Activated T-cell treated with anti-CD3 and anti-CD28 coated beads for 48 hours (primary cell): ENCODE measurements at regions not wholly inside any gene's neighbourhood (a gene's known extent, or its start where the extent isn't known, plus 50 kb on each side); places are given as distances from the start of the nearest gene placed in this dataset.

Experiments
- DNase-seq: peaks from one replicate; pipeline ENCODE4 v3.0.0-alpha.2; 2020; ENCODE audit warnings: low read depth

DNA sequence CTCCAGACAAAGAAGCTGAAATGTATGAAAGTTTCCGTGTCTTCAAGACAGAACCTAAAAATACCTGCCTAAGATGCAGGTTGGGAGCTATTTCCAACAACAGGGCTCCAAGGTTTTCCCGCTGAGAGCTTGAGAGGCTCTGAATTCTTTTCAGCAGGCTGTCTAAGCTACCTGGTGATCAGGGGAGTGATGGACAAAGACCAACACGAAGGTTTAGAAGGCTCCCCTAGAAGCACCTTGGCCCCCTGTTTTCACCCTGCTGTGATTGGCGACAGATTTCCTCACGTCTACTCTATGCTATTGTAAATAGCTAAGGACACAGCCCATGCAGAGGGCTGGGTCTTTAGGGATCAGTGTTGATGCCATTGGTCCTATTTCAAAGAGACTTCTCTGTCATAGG, 275.2 kb upstream of the SALL1 start:
- DNase-seq, result no peak

DNA sequence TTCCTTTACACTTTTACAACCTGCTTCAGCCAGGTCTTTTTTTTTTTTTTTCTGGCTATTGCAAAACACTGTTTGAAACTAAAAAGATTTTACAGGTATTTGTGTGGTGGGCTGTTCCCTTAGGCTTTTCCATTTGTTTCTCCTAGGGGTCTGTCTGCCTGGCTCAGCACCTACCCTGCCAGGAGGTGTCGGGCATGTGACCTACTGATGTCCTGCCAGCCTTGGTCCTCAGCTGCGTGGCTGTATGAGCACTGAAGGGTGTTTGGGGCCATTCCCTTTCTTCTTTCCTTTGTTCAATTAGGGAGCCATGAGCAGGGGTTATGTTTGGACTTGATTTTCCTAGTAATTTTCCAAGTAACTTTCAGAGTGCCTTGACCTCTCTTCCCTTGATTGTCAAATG, 269.2 kb upstream of the SALL1 start:
- DNase-seq, result no peak

DNA sequence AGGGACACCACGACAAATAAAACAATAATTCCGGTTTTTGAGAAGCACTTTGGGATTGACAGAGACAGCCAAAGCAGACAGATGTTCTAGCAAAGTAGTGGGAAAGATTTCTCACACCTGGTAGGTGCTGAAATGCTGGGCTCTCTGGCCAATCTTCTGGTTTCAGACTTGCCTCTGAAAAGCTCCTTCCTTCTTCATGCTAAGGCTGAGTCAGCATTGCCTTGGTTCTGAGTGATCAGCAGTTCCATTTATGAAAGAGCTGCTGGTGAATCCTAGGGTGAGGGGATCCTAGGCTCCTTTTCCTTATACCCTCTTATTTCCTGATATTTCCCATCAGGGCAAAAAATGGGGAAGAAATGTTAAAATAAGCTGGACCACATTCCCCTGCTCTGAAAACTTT, 268.7 kb upstream of the SALL1 start:
- no peak for DNase-seq

DNA sequence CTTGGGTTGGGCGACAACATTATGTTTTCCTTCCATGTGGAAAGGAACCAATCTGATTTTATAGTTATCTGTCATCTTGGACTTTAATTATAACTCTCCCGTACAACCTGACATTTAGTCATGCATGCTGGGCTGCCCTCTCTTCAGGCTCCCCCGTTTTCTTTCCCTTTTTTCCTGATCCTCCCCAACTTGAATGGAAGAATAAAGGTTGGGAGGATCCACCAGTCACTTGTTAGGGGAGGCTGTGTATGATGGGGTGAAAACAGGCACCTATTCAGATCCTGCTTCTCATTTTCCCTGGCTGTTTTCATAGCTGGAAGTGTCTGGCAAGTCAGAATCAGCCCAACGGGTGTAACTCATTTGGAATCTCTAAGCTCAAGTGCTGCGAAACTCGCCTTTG, 267.2 kb upstream of the SALL1 start:
- DNase-seq, result no peak

DNA sequence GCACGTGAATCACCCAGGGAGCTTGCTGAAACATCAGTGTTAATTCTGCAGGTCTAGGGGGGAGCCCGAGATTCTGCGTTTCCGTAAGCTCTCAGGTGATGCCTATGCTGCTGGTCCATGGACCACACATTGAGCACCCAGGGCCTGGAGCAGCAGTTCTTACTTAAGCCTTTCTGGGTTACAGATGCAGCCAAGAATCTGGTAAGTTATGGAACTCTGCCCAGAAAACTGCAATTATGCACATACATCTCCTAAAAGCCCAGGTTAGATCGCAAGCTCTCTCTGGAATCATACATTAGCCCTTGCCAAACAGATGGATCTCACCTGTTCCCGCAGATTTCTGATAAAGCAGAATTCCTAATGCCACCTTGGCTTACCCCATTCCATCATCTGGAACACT, 265.9 kb upstream of the SALL1 start:
- no peak for DNase-seq

DNA sequence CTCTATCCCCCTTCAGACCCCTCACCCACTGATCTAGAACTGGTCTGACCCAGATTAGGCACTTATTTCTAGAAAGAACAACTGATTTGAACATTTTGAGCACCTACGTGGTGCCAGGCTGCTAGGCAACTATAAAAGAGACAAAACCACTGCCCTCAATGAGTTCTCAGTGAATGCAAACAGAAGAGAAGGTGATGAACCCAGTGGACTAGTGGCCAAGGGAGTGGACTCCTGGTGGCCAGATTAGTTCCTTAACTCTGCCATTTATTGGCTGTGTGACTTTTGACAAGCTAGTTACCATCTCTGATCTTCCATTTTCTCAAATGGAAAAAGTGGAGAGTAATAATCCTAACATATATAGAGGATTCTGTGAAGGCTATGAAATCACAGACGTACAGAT, 259.1 kb upstream of the SALL1 start:
- DNase-seq, result no peak

DNA sequence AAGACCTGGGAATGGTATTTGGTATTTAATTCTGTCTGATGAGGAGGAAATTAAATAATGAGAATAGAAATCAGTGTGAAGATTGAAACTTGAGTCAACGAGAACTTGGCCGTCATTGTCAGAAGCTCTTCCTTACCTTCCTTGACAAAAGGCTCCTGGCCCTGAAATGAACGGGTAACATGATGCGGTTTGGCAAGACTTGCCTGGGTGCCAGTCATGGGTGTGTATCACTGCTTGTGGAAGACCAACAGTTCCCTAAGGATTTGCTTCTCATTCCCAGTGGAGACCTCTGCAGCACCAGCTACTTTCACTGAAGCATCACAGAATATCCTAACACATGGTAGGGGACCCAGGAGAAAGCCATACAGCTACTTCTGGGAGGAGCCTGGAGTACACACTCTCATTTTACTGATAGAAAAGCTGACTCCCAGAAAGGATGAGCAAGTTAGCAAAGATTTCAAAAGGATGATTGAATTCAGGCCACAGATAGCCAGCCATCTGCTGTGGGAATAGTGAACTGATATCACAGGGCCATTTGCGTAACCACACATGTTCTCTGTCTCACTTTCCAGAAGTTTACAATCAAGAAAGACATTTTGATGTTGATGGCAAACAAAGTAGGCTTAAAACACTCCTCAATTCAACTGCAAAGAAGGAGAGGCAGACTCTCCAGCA, 258.1 kb upstream of the SALL1 start:
- DNase-seq, result no peak

DNA sequence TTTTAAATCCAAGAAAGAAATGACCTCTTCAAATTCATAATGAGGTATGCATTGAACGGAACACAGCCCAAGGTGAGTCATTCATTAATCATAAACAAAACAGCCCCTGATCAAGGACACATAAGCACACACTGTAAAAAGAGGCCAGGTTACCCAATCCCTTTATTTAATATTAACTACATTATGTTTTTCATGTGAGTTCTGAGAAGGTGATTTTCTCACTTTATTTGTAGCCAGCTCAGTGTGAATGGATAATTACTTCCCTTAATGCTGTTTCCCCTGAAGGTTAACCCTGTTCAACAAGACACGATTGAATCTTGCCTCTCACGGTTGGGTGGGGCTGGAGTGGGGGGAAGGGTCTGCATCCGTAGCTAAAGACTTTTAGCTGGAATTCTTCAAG, 257.3 kb upstream of the SALL1 start:
- DNase-seq, result no peak

DNA sequence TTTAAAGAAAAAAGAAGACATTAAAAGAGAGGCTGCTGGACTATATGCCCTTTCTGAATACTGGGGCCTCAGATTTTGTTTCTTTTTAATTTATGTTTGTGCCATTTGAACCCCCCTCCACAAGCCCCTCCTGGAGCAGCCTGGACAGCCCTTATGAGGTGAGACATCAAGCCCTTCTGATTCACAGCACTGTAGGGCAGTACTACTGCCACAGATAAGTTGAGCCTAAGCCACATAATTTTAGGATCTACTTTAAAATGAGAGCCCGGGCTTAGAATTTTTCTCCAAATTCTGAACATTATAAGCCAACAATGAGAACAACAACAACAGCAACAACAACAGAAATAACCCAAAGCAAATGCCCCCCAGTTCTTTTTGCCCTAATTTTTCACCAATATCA, 256.9 kb upstream of the SALL1 start:
- DNase-seq, result no peak

DNA sequence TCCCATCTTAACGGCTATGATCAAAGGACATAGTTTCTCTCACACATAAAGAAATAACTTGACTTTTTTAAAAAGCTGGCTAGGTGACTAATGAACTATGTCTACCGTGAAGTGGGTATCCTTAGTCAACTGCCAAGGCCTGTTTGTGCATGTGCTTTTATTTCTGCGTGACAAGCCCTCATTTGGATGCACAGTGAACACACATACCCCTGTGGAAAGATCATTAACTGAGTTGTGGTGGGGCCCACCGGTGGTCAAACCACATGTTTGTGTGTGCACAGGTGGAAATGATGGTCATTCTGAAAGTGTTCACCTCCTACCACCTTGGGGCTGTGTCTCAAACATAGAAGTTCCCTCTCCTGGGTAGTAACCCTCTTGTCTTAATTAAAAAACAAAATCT, 256.1 kb upstream of the SALL1 start:
- DNase-seq, result no peak

DNA sequence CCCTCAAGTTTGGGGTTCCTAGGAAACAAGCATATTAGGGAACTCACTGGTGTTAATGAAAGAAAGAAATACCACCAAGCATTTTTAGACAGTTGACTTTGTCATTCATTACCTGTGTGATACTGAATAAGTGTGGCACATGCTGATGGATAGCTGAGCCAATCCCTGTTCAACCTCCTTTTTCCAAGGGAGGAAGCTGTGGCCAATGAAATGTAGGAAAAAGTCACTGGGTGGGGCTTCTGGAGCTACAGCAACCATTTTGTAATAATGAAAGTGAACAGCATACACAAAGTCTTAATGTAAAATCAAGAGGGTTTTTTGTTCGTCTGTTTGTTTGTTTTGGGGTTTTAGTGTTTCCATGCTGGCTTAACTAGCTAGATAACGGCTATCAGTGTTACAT, 254.3 kb upstream of the SALL1 start:
- no peak for DNase-seq

DNA sequence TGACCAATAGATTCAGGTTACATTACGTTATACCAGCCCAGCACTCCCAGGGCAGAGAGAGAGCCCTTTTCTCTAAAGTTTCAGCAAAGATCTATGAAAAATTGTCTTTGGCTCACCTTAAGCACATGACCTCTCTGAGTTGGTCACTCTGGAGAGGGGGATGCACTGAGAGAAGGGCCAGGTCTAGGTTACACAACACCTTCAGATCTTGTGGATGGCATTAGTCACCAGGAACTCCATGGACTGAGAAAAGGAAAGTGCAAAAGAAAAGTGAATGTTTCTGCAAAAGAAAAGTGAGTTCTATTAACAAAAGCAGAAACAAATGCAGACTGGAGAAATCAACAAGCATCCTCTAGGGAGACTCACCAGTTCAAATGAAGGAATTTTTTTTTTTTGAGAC, 253.3 kb upstream of the SALL1 start:
- DNase-seq, result no peak

DNA sequence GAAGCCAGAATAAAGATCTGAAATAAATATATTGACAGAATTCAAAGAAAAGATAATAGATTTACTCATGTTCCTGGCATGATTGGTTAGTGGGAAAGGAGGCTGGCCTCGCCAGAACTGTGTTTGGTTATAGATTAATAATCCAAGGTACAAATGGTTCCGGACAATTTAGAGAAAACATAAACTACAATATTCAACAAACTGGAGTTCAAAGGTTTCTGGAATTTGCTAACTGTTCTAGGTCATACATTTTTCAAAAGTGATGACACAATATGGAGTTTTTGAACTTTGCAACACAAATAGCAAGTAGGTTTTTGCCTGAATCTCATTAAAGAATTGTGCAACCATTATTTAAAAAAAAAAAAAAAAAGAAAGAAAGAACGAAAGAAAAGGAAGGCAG, 251.7 kb upstream of the SALL1 start:
- no peak for DNase-seq

DNA sequence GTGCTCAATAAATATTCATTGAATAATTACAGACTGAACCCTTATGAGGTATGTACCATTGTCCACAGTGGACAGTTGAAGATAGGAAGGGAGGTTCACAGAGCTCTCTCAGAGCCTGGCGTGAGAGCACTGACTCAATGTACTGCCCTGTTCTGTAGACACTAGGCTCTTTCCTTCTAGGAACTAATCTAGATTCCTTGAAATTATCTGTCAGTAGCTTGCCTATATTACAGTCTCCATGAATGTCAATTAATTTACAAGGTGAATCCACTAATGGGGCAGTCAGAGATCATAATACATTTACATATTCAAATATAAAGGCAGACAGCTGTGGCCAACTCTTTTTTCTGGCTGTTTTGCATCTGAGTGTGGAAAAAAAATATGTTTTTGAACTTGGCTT, 251.2 kb upstream of the SALL1 start:
- DNase-seq, result no peak

DNA sequence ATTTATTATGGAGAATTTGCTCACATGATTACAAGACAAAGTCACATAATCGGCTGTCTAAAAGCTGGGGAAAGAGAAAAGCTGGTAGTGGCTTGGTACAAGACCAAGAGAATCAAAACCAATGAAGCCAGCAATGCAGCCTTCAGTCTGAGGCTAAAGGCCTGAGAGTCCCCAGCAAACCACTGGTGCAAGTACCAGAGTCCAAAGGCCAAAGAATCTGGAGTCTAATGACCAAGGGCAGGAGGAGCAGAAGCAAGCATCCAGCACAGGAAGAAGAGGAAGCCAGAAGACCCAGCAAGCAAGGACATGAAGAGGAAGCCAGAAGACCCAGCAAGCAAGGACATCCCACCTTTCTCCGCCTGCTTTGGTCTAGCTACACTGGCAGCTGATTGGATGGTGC, 250.6 kb upstream of the SALL1 start:
- DNase-seq, result no peak

DNA sequence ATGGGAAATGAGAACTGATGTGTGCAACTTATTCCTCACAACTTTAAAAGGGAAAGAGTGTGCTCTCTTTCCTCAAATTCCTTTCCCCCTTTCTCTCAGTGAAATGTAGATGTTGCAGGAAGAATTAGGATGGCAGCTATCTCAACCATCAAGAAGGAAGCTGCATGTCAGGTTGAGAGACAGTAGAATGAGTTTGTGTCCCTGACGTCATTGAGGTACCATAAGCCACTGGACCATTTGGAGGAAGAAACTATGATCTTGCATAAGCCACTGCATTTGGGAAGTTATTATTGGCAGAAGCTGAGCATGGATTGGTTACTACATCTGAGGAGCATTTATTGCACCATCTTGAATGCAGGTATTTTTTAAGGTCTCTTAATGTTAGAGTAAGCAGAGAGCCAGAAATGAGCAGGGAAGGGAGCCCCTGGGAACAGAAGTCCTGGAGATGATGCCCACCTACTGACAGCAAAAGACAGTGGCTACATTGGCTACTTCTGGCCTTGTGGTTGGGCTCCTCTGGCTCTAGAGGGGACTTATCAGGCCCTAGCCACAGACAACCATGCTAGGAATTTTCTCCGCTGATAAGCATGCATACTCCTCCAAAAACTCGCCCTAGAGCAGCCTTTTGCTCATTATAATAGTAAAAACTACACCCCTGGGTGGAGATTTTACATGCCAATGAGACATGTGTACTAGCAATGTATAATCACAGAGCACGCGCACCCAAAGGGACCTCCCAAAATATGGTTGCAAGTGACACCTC, 249.0 kb upstream of the SALL1 start:
- DNase-seq, result no peak

DNA sequence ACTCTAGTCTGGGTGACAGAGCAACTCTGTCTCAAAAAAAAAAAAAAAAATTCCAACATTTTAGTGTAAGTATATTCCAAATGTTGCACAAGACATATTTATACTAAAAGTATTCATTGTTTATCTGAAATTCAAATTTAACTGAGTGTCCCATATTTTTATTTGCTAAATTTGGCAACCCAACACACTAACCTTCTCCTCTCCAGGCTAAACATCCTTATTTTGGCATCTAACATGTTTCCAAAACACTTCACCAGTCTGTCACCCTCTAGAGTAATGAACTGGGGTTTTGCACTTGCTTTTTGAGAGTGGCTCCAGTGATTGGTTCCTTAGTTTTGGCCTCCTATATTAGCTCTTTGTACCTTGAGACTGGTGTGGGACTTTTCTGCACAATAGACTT, 243.4 kb upstream of the SALL1 start:
- no peak for DNase-seq

DNA sequence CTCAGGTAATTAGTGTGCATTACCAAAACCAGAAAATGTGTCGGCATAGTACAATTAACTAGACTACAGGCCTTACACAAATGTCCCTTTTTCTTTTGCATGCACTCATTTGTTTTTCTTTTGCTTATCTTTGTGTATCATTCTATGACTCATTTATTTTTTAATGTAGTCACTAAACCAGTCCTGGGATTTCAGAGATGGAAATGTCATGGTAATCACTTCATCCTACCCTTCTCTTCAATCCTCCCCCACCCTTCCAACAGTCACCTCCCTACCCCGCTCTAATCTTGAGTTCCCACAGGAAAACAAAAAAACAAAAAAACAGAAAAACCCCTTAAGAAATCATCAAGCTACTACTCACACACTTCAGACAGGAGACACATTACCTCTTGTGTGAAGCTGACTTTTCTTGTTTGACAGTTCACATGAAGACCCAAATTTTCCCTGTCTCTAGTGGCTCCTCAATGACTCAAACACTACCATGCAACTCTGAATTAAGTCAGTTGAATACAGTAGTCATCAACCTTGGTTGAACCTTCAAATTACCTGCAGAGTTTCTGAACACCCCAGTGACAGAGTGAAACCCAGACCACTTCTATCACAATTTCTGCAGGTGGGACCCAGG, 242.4 kb upstream of the SALL1 start:
- DNase-seq, result no peak

DNA sequence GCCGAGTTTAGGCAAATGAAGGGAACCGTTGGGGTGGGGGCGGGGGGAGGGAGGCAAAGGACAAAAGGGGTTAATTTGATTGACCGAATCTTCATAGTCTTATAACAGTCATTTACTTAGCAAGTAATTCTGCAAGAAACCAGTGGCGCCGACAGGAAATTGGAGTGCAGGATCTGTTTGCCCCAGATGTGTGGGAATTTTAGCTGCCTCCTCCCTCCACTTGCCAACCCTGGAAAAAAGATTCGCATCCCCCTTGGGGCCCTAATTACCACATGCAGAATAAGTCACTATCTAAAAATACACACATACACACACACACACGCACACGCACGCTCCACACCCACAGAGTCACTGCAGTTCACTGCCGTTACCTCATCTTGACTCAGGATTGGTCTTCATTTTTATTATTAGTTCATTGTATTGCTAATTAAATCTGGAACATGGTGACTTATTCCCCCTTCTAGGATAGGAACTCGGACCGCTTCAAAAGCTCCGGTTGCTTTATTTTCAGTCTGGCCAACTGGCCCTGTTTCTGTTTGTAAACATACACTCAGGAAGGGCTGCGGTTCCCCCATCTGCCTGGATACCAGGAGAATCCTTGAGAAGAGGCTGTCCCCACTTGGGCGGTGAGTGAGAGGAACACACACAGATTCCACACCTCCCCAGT, 241.6 kb upstream of the SALL1 start:
- no peak for DNase-seq

DNA sequence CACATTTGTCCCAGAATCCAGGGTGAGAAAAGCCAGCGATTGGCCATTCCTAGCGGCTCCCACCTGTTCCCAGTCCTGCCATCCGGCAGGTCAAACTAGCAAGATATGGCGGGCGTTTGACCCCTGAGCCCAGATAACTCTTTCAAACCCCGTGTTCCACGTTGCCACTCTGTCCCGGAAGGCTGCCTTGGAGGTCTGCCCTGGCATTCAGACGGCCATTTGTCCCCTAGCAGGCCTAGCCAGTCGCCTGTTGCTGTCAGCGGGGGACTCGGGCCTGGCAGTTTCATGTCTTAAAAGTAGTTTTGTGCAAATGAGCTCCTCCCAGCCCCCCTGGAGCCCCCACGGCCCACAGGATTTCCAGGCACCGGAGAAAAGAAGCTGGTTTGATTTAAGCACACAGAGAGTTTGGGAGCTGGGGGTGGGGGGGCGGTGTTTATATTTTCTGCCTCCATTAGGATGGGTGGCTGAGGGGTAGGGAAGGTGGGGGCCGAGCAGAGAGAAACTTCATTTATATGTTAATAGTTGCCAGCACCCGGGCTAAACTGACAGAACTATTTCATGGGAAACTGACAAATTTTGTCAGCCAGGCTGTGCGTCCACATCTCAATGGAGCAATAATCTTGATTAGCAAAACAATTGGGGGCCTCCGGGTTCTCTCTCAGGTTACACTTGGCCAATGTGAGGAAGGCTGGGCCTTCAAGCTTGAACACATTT, 240.9 kb upstream of the SALL1 start:
- DNase-seq, result no peak

DNA sequence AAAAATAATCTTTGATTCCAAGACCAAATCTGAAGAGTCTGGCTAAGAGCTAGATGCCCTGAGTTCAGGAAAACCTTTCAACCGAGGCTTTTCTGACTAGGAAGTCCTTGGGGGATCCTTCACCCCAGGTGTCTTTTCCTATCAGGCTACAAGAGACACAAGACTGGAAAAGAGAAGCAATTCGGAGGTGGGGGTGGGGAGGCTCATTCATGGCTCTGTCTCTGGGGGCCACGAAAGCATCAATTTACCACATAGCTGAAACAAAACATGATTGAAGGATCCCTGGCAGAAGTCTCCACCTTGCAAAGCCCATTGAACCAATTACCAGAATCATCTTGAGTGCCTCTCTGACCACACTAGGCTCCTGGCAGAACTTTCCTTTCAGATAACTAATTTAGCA, 239.8 kb upstream of the SALL1 start:
- DNase-seq, result no peak

DNA sequence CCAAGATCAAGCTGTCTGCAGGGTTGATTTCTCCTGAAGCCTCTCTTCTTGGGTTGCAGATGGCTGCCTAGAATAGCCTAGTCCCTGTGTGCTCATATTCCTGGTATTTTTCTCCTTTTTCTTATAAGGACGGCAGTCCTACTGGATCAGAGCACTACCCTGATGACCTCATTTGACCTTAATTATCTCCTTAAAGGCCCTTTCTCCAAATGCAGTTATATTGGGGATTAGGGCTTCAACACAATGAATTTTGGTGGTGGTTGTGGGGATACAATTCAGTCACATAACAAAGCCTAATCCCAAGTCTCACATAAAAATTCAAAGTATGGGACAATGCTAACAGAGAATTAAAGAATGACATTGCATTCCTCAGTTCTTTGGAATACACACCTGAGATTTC, 238.8 kb upstream of the SALL1 start:
- no peak for DNase-seq
